MM.1S (cell line): ENCODE measurements at regions not wholly inside any gene's neighbourhood (a gene's known extent, or its start where the extent isn't known, plus 50 kb on each side); places are given as distances from the start of the nearest gene placed in this dataset.

ENCODE experiments used
- CTCF ChIP-seq: fragments of 300-600 bp; sonication (generic); IDR thresholded peaks from 2 replicates; pipeline ENCODE4 v1.5.1; 2016; ENCODE audit warnings: antibody characterized with exemption, low read length, mixed read lengths
- EZH2 ChIP-seq: fragments of 300-600 bp; sonication (generic); optimal IDR thresholded peaks from 2 replicates; pipeline ENCODE3; 2017; ENCODE audit warnings: low read depth, mild to moderate bottlenecking, antibody characterized with exemption, low read length, mixed read lengths
- EZH2phosphoT487 ChIP-seq: fragments of 300-600 bp; sonication (generic); IDR thresholded peaks from 2 replicates; pipeline ENCODE4 v1.6.1; 2018; ENCODE audit warnings: antibody characterized with exemption, low read length

- no peak for TF ChIP-seq CTCF
- no peak for TF ChIP-seq EZH2phosphoT487
- TF ChIP-seq EZH2 = no peak
Measured at GRCh38 chr1:5147806-5148205, 493.4 kb downstream of the AJAP1 start.
